Osteoblast (primary cell): ENCODE measurements at regions not wholly inside any gene's neighbourhood (a gene's known extent, or its start where the extent isn't known, plus 50 kb on each side); places are given as distances from the start of the nearest gene placed in this dataset.

Experiments
- DNase-seq: peaks from one replicate; pipeline ENCODE4 v3.0.0; 2011; ENCODE audit warnings: low spot score, mixed read lengths; ENCODE audit not compliant: insufficient read length; ENCODE audit errors: missing footprints
- H2AFZ ChIP-seq: 2 replicates; pipeline ENCODE4 v1.6.0; 2011; ENCODE audit warnings: mild to moderate bottlenecking, low read length
- H3K27ac ChIP-seq: 2 replicates; pipeline ENCODE4 v1.5.1; 2011; ENCODE audit warnings: mild to moderate bottlenecking, low read depth, low read length, moderate library complexity
- H3K27me3 ChIP-seq: 2 replicates; pipeline ENCODE4 v1.6.0; 2012; ENCODE audit warnings: mild to moderate bottlenecking, control low read depth, inconsistent platforms, low read length, moderate library complexity; ENCODE audit not compliant: insufficient read depth
- H3K36me3 ChIP-seq: 2 replicates; pipeline ENCODE4 v1.5.1; 2011; ENCODE audit warnings: mild to moderate bottlenecking, low read length, control low read depth, moderate library complexity; ENCODE audit not compliant: insufficient read depth
- H3K4me1 ChIP-seq: 2 replicates; pipeline ENCODE4 v1.5.1; 2011; ENCODE audit warnings: mild to moderate bottlenecking, low read length, control low read depth, moderate library complexity; ENCODE audit not compliant: insufficient read depth
- H3K4me2 ChIP-seq: 2 replicates; pipeline ENCODE4 v1.6.0; 2011; ENCODE audit warnings: mild to moderate bottlenecking, low read length; ENCODE audit not compliant: insufficient read depth
- H3K4me3 ChIP-seq: fragments of 200-600 bp; sonication (generic); 3 replicates; pipeline ENCODE4 v1.5.1; 2012; ENCODE audit warnings: mild to moderate bottlenecking, low read length, inconsistent platforms; ENCODE audit not compliant: insufficient read depth
- H3K79me2 ChIP-seq: 2 replicates; pipeline ENCODE4 v1.6.0; 2012; ENCODE audit warnings: mild to moderate bottlenecking, low read length, control low read depth, inconsistent platforms; ENCODE audit not compliant: insufficient read depth
- H3K9me3 ChIP-seq: 2 replicates; pipeline ENCODE4 v1.5.1; 2011; ENCODE audit warnings: low read depth, low read length, control low read depth
- H4K20me1 ChIP-seq: 2 replicates; pipeline ENCODE4 v1.6.0; 2012; ENCODE audit warnings: mild to moderate bottlenecking, low read length, control low read depth; ENCODE audit not compliant: insufficient read depth
- CTCF ChIP-seq: IDR thresholded peaks from 2 replicates; pipeline ENCODE4 v1.5.1; 2011; ENCODE audit warnings: mild to moderate bottlenecking, low read depth, low read length, moderate library complexity; ENCODE audit errors: extremely low read depth

DNA sequence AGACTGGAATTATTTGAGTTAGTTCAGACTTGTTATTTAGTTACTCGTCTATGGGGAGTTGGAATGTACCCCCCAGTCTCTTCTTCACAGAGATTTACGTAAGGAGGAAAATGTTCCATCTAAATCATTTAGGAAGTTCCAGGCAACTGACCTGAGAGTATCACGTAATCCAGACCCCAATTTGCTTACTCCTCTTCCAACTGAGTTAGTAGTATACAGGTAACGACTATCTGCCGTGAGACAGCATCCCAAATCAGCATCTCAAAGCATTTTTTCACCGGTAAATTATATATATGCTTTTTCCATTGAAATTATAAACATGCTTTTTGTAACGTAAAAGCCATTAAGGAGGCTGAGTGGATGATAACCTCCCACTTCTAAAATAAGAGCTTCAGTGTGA lies 214.3 kb upstream of the WSB1 start:
- H2AFZ ChIP-seq: no peak overlapping the region
- TF ChIP-seq CTCF: no peak
- H3K4me2 ChIP-seq: no peak overlapping the region
- H3K27ac ChIP-seq: no peak overlapping the region
- no peaks in the 10 kb centered on the region for H3K36me3 ChIP-seq
- H3K27me3 ChIP-seq: no peaks in the 10 kb centered on the region
- no peaks in the 10 kb centered on the region for H4K20me1 ChIP-seq
- no peak overlapping the region for H3K4me3 ChIP-seq
- H3K79me2 ChIP-seq: no peaks in the 10 kb centered on the region
- H3K9me3 ChIP-seq: no peaks in the 10 kb centered on the region
- DNase-seq: no peak
- H3K4me1 ChIP-seq: no peaks in the 10 kb centered on the region

GRCh38 chr17:27081002-27081638 lies 212.8 kb upstream of the WSB1 start:
- TF ChIP-seq CTCF: no peak
- no peaks in the 10 kb centered on the region for H3K79me2 ChIP-seq
- no peak overlapping the region for H3K27ac ChIP-seq

GRCh38 chr17:27082023-27082774 lies 211.7 kb upstream of the WSB1 start:
- Histone ChIP-seq H2AFZ (no peak overlapping the region), H3K36me3 (no peaks in the 10 kb centered on the region), H3K4me2 (no peak overlapping the region), H3K4me3 (no peak overlapping the region), H3K27me3 (no peaks in the 10 kb centered on the region), H3K79me2 (no peaks in the 10 kb centered on the region), H3K4me1 (no peaks in the 10 kb centered on the region), H3K9me3 (no peaks in the 10 kb centered on the region), H3K27ac (no peak overlapping the region), H4K20me1 (no peaks in the 10 kb centered on the region)
- no peak for TF ChIP-seq CTCF
- no peak for DNase-seq

More at GRCh38 chr17:27081002-27081638, 212.8 kb upstream of the WSB1 start:
- DNase-seq: no peak
- Histone ChIP-seq H2AFZ (no peak overlapping the region), H4K20me1 (no peaks in the 10 kb centered on the region), H3K9me3 (no peaks in the 10 kb centered on the region), H3K27me3 (no peaks in the 10 kb centered on the region), H3K4me1 (no peaks in the 10 kb centered on the region), H3K4me3 (no peak overlapping the region), H3K36me3 (no peaks in the 10 kb centered on the region), H3K4me2 (no peak overlapping the region)

- Histone ChIP-seq H3K27ac (no peak overlapping the region), H3K27me3 (no peaks in the 10 kb centered on the region), H3K36me3 (no peaks in the 10 kb centered on the region), H3K4me3 (no peak overlapping the region), H4K20me1 (no peaks in the 10 kb centered on the region), H2AFZ (no peak overlapping the region), H3K4me1 (no peaks in the 10 kb centered on the region), H3K4me2 (no peak overlapping the region), H3K79me2 (no peaks in the 10 kb centered on the region), H3K9me3 (no peaks in the 10 kb centered on the region)
- DNase-seq: no peak
- no peak for TF ChIP-seq CTCF
Observed at GRCh38 chr17:27082775-27083154, 211.1 kb upstream of the WSB1 start.
